NCI-H524 (cell line): ENCODE measurements at regions not wholly inside any gene's neighbourhood (a gene's known extent, or its start where the extent isn't known, plus 50 kb on each side); places are given as distances from the start of the nearest gene placed in this dataset.
A peak's percentile ranks its signal among the peaks of the same experiment; 100 is the strongest.

Experiments
- DNase-seq, 2 experiments: peaks; one replicate each; lab custom pipeline; 2025; lab: John Stamatoyannopoulos, UW

DNA sequence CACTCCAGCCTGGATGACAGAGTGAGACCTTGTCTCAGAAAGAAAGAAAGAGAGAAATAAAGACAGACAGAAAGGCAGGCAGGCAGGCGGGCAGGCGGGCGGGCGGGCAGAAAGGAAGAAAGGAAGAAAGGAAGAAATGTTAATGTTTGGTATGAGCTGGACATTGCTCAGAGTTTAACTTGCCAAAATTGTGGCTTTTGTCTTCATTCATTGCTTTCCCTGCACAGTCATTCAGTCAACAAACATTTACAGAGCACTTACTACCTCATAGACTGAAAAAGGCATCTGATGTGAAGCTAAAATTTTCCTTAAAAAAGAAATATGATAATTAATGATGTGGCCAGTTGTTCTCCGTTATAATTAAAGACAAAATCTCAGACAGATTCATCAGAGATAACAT is 247.1 kb downstream of the SPTSSA start:
- no peak for DNase-seq

DNA sequence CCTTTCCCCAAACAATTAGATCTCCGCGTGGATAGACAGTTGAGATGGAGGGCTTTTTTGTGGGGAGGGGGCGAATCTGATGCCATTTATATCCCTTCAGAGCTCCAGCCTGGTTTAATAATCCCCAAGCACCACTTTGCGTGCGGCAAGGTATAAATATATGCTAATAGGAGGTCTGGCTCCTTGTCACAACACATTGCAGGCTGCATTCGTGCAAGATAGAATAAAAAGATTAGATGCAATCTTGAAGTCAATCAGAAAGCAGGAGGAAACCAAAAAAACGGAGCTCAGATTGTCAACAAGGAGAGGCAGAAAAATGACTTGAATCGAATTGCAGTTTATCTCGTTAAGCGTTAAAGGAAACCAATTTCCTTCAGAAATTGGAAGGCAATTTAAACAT is 248.7 kb downstream of the SPTSSA start:
- peak in 1 of 2 experiments; percentile 66 for DNase-seq

DNA sequence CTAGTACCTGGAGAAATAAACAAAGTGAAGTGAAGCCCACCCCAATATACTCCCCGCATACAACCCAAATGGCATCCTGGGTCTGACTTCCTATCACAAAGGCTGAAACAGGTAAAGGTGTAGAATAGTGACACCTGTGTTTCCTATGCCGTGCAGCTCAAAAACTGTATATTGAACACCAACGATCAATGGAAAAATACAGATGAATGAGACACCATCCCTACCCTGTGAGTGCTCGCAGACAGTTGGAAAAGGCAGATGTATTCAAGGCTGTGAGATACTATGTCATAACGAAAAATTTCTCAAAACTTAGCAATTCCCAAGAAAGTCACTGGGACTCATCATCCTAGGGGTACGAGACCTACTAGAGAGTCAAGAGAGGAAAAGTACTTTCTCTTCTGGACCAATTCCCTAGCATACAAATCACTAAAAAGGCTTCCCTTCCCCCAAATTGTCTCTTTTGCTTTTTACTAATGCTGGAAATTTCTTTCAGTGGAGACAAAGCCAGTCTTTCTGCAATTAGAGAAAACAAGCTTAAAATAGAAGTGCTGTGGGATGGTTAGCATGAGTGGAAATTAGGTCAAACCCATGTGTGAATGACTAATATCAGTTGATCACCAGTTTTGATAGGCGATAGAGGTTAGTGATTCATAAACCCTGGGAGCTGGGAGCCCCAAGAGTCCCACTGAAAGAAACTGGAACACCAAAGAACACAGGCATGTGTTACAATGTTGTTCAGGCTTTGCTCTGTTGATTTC is 249.7 kb downstream of the SPTSSA start:
- no peak for DNase-seq

DNA sequence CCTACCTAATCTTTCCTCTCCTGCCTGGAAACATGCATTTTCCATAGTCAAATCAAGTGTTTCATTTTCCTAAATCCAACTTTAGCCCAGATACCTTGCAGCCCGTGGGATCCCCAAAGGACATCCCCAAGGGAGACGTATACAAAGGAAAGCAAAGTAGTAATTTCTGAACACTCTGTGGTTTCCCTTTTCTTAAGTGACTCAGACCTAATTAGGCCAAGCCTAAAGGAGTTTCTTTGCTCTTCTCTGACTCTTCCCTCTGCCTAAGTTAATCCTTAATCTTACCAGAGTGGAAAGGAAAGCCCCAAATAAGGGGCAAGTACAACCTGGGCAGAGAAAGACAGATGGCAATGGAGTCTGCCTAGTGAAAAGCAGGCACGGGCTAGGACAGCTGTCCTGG is 250.3 kb downstream of the SPTSSA start:
- DNase-seq = peak; percentile 98 to 100

DNA sequence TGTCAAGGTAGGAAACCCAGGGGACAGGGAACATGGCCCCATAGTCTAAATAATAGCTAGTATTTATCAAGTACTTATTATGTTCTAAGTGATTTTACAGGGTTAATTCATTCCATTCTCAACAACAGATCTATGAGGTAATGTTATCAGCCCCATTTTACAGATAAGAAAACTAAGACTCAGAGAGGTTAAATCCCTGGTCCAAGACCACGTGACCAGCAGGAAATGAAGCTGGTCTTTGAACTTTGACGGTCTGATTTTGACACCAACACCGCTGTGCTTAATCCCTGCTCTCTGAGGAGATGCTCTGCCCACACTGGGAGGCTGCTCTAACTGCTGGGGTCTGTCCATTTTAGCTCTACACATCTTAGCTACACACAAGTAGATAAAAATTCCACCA is 253.5 kb downstream of the SPTSSA start:
- DNase-seq = no peak

DNA sequence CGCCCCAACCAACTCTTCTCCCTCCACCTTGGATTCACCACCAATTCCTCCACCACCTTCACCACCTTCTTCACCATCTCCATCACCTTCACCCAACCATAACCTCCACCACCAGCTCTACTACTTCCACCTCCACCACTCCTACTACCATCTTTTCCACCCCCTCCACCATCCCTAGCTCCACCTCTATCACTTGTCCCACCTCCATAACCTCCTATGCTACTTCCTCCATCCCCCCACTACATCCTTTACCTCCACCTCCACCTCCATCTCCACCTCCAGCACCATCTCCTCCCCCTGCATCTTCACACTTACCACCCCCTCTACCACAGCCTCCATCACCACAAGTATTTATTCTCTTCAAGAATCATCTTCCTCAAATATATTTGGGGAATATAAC is 254.9 kb upstream of the EGLN3 start:
- DNase-seq = no peak

DNA sequence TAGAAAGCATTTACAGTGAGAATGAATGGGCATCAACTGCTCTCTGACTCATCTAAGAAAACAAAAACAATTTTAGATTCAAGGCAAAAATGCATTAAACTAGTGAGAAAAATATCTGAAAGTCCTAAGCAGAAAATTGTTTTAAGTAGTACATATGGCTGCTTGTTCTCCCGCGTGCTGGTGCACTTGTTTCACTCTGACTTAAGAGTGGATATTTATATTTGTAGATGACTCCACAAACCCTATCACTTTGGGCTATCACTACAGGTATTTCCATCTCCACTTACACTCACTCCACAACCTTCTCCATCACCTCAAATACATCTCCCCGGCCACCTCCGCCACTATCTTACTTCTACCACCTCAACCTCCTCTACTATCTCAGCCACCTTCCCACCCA is 253.9 kb upstream of the EGLN3 start:
- DNase-seq = no peak

DNA sequence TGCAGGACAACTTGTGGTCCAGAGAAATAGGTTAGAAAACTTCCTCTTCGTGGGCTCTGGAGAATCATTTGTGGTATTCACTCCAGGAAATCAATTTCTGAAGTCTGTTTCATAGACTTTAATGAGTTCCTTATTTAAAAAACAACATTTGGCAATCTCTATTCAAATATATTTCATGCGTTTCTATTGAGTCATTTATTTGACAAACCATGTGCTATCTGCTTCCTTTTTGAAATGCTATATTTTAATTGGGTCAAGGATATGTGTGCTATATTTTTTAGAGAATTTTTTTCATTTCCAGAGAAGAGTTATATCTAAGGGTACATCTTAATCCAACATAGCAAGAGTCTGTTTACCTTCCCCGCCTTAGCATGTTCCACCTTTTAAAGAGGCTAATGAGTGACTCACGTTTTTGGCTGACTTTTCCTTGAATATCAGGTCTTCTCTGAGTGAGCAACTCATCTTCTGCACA is 252.4 kb upstream of the EGLN3 start:
- DNase-seq = no peak

DNA sequence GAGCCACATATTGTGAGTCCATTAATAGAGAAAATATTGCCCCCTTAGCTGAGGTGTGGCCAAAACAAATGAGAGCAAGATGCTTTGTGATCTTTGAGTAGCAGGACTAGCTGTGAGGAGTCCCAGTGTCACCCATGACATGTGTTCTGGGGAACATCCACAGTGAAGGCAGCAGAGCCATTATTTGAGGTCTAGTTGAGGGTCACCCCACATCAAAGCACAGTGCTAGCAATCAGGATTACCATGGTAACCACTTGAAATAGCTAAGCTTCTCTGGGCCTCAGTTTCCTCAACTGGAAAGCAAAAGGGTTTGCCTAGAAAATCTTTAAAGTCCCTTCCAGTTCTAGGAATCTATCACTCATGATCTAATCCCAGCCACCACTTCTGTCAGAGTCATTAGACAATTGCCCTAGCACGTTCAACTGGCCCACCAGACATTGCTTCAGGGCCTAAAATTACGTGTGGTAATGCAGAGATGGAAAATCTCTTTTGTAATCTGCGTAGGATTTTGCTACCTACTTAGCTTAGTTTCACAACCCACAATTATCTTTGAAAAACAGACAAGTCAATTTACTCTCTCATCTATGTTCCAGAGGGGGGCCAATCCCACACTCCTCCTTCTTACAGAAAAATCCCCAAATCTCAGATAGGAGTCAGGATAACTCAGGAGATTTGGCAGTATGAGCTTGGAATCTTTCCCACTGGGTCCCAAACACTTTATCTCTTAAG is 251.2 kb upstream of the EGLN3 start:
- no peak for DNase-seq

DNA sequence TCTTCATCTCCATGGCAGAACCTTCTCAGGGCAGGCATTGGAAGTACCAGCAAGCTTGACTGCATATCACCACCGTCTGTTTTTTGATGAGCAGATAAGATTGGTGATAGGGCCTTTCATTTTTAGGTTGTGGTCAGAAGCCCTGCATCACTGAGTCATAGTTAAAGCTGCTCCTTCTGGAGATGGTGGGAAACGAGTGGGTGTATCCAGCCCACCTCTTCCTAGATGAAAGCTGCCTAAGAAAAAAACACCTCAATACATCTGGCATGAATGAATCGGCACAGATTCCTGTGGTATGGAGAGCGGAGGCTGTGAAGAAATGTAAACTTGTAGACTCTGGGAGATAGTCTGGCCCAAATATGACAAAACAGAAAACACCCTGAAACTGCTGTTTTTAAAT is 248.7 kb upstream of the EGLN3 start:
- DNase-seq = no peak

DNA sequence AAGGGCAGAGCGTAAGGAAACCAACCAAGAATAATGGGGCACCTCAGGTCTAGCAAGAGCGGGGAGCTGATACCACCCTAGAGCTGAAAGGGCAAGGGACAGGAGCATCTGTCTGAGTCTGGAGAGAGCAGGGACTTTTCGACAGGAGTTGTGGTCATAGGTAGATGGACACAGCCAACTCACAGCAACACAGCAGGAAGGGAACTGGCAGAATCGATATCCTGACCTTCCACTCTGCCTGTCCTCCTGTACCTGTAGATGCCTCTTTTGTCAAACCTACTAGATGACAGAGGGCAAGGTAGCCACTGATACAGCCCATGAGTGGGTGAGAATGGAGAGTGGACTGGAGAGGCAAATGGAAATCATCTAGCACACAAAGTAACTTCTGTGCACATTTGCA is 247.2 kb upstream of the EGLN3 start:
- no peak for DNase-seq

DNA sequence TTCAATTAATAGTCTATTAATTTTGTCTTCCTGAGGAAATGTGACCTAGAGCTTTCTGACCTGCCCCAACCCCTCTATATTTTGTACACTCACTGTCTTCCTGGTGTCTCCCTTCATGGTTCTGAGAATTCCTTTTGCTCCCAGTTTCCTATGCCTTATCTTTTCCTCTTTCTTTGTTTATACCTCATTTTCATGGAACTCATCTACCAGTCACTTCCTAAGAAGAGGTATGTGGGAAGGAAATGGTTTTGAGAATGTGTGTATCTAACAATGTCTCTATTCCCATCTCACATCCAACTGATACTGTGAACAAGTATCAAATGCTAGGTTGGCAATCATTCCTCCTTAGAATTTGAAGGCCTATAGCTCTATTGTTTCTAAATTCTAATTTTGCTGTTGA is 245.1 kb upstream of the EGLN3 start:
- DNase-seq = no peak

DNA sequence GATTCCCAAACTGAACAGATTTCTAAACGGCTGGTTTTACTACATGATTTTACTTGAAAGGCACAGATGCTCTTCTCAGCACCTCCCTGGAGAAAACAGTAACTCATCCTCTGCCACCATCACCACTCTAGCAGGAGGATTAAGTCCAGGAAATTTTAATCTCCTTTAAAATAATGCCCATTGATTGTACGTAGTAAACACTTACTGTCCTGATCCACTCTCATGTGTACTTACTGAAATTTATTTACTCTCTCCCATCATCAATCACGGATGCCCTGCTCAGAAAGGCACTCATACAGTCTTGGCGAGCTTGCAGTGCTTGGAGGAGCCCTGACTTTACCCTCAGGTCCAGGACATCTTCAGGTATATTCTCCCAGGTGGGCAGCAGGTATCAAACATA is 239.8 kb upstream of the EGLN3 start:
- peak; percentile 92 to 98 for DNase-seq

DNA sequence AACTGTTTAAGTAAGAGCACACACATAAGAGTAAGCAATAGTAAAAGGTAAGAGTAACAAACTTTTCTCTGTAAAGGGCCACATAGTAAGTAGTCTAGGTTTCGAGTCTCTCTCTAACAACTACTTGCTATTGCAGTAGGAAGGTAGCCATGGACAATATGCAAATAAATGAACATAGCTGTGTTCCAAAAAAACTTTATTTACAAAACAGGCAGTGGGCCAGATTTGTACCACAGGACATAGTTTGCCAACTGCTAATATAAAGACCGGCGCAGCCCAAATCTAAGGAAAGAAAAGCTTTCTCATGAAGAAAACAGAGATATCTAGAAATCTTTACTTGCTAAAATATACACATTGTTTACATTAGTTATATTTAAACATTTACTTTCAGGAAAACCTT is 239.0 kb upstream of the EGLN3 start:
- DNase-seq = no peak

DNA sequence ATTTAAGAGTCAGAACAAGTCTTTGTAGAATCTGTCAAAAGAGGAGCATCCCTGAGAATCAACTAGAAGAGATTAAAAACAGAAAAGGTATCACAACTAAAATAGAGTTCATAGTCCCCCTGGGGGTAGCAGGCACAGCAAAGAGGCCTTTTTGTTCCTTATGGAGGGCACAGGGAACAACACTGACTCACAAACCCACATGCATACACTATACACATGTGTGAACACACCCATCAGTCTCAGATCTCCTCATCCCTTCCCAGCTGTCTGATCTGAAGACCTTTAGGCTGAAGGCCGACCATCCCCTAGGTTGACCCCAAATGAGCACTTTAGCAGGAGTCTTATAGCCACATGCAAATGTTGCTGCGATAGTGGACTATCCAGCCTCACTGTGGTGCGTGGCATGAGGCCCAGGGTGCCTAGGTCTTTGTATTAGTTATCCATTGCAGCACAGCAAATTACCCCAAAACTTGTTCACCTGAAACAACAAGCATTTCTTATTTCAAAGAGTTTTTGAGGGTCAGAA is 236.7 kb upstream of the EGLN3 start:
- DNase-seq = no peak

DNA sequence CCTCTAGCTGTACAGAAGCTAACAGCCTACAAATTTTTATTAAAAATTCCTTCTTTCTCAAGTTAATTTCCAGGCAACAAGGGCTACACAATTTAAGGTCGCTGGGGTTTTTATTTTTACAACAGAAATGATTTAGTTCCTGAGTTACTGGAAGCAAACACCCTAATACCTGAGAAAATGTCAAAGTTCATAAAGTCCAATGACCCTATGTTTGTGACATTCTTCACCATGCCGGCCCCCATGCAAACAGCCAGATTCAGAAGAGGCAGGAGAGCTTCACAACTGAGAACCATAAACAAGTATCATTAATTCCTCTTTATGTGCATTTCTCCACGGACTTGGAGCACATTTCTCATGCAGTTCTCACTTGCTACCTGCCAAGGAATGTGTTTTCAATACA is 236.2 kb upstream of the EGLN3 start:
- DNase-seq = no peak

DNA sequence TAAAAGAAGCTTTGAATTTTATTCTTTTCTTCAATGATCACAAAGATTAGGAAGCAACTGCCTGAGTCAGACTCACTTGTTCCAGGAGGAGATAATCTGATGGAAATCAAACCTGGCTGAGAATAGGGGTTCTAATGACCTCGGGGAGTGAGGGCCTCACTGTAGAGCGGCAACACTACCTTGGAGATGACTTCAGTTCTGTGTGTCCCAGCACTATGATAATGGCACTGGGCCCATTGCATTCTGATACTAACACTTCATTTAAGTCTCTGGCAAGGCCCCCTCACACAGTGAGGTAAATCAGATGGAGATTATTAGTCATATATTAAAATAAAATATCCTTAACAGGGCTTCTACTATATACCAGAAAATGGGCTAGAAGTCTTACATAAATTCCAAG is 233.3 kb upstream of the EGLN3 start:
- DNase-seq = no peak

DNA sequence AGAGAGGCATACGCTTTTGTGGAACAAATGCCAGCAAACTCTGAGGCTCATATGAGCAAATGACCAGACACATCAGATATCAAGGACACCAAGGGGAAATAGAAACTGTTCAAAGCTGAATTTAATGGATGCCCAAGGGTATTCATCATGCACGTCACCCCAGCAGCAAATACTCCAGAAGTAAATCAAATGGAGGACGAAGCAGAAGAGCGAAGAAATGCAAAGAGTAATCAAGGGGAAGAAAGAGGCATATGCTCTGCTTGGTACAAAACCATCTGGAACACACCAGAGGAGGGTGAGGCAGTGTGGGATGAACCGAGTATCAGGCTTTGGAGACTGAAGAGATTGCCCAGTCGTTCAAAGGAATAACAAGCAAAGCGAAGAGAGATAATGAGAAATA is 232.6 kb upstream of the EGLN3 start:
- DNase-seq = no peak

DNA sequence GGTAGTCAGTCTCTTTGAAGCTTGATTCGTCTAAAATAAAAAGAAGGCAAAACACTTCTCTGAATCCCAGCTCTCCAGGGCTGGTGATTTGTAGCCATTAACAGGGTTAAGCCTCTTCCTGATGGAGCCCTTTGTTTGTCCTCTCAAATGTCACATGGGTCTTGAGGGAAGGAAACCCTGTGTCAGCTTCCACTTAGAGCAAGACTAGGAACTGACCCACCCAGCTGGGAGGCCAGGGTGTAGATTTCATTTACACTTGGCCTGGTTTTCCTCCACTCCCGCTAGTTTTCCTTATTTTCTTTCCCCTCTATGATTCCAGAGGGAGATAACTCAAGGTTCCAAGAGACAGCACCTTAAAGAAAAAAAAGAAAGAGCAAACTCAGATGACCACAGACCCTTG is 230.5 kb upstream of the EGLN3 start:
- DNase-seq = peak in 1 of 2 experiments; percentile 17

DNA sequence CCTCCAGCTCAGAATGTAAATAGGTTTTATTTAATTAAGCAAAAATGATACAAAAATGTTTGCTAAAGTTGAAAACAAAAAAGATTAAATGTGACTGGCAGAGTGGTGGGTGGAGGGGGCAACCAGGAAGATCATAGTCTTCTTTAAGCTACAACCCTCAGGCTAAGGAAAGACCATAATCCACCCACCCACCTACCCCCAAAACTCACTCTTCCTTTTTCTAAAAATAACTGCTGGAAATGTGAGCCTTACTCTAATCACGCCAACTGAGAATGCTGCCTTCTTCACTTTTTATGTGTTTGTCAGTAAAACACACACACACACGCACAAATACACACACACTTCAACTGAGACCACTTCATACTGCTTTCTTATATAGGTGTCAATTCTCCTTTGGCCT is 230.0 kb upstream of the EGLN3 start:
- DNase-seq = no peak

DNA sequence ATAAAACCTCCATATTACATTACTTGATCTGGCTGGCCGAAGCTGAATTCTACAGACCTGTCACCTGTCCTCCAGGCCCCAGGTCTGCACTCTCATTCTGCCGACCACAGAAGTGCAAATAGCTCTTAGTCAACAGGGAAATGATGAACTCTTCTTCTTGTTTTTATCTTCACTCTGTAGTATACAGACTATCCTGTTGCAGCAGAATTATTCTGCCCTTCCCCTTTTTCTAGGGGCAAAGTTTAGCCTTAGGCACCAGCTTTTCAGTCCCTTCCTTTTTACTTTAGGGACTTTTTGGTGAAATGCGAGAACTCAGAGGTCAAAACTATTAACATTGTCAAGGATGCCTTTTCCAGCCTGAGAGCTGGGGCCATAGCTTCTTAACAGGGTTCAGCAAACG is 229.6 kb upstream of the EGLN3 start:
- no peak for DNase-seq

DNA sequence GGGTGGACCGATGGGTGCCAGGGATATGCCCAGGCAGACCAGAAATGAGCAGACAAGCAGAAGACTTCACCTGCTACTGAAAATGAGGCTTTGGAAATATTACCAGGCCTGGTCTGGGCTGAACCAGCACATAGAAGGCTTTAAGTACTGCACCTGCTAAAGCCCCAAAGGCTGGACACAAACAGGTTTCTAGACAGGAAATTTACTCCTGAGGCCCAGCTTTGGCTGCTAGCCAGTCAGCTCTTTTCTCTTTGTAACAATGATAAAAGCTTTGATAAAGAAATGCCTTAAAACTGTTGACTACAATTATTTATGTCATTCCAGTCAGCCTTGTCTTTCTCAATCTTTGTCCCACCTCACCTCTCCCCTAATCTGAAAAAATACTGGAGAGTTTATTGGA is 228.9 kb upstream of the EGLN3 start:
- DNase-seq = no peak

DNA sequence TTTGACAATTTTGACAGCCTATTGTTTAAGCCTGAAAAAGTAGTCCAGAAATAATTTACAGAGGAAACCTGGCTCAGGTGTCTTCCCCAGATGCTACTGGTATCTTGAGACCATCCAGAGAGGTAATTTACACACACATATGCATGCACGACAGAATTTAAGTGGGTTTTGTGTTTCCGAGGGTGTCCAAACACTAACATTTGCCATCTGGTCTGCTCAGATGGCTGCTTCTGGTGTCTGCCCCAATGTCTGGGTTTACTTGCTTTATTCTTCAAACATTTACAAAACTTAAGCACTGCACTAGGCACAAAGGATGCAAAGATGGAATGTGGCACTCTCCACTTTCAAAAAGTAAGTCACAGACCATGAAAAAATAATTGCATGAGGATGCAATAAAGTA is 226.6 kb upstream of the EGLN3 start:
- DNase-seq = peak; percentile 87 to 99
